ENCODE measurements at regions not wholly inside any gene's neighbourhood (a gene's known extent, or its start where the extent isn't known, plus 50 kb on each side); places are given as distances from the start of the nearest gene placed in this dataset.

- TF ChIP-seq CTCF (IDR thresholded peaks at IDR 0.05): no peak
- TF ChIP-seq EP300 (IDR thresholded peaks at IDR 0.05): no peak
Observed at GRCh38 chr18:30792051-30792450, 250.5 kb downstream of the DSC3 start.
